RWPE1 (cell line): ENCODE measurements at regions not wholly inside any gene's neighbourhood (a gene's known extent, or its start where the extent isn't known, plus 50 kb on each side); places are given as distances from the start of the nearest gene placed in this dataset.
A peak's percentile ranks its signal among the peaks of the same experiment; 100 is the strongest.

Experiments
- CTCF ChIA-PET: fragments of 350-600 bp; sonication (Branson Sonifier 250); formaldehyde crosslinking; extraction: SDS; loops from one replicate; lab custom pipeline; 2021; lab: Yijun Ruan, JAX
- POLR2A ChIA-PET: fragments of 400-600 bp; formaldehyde crosslinking; extraction: SDS; loops from one replicate; lab custom pipeline; 2020; ENCODE audit warnings: antibody characterized with exemption; ENCODE audit not compliant: low non-redundant PET; lab: Yijun Ruan, JAX
- DNase-seq: peaks from one replicate; pipeline ENCODE4 v3.0.0; 2012; ENCODE audit warnings: low spot score
- H3K27ac ChIP-seq: fragments of 450-650 bp; 2 replicates; pipeline ENCODE4 v1.5.1; 2017
- TF ChIP-seq, protein P1 (sequence below): fragments of 450-650 bp; conservative IDR thresholded peaks from 2 replicates; pipeline ENCODE4 v1.5.1; 2017; ENCODE audit warnings: low read depth, mild to moderate bottlenecking

DNA sequence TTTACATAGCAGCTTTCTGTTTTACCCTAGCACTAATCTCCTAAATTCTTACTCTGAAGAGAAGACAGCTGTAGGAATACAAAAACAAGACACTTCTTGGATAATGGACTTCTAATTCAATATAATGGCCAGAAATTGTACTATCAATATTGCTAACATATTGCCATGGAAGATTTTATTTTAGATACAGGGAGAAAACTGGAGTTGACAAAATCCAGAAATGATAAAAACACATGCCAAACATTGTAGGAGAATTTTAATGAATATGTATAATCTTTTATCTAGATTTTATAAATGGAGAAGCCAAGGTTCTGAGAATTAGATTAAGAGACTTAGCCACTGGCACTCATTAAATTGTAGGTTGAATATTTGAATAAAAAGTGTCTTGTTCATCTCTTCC, 1838.8 kb upstream of the LRRTM1 start:
- H3K27ac ChIP-seq = no peak overlapping the region
- POLR2A ChIA-PET = no interaction called here
- DNase-seq = no peak
- TF ChIP-seq, protein P1, sequence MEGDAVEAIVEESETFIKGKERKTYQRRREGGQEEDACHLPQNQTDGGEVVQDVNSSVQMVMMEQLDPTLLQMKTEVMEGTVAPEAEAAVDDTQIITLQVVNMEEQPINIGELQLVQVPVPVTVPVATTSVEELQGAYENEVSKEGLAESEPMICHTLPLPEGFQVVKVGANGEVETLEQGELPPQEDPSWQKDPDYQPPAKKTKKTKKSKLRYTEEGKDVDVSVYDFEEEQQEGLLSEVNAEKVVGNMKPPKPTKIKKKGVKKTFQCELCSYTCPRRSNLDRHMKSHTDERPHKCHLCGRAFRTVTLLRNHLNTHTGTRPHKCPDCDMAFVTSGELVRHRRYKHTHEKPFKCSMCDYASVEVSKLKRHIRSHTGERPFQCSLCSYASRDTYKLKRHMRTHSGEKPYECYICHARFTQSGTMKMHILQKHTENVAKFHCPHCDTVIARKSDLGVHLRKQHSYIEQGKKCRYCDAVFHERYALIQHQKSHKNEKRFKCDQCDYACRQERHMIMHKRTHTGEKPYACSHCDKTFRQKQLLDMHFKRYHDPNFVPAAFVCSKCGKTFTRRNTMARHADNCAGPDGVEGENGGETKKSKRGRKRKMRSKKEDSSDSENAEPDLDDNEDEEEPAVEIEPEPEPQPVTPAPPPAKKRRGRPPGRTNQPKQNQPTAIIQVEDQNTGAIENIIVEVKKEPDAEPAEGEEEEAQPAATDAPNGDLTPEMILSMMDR = no peak
- CTCF ChIA-PET = no interaction called here

DNA sequence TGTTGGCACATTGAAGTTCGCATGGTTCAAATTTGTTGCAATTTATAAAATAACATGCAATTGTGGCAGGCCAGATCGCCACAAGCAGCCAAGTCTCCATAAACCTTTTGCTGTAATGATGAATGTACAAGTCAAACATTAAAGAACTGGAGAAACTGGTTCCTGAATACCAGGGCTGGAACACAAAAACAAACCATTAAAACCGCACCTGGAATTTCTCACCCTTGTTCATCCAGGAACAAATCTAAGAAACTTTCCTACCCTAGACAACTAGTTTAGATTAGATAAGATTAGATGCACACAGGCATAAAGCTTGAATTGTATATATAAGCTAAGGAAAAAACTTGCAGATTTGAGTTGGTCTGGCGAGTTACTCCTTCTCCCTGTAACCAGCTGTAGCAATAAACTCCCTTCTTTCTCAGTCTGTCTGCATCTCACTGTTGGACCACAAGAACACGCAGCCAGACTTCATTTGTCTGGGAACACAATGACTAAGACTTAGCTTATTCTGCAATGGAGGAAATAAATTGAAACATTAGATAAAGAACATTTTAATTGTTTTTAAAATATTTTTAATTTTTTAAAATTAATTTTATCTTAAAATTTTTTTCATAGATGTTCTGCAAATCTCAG, 1835.5 kb upstream of the LRRTM1 start:
- POLR2A ChIA-PET = no interaction called here
- DNase-seq = peak; percentile 34

DNA sequence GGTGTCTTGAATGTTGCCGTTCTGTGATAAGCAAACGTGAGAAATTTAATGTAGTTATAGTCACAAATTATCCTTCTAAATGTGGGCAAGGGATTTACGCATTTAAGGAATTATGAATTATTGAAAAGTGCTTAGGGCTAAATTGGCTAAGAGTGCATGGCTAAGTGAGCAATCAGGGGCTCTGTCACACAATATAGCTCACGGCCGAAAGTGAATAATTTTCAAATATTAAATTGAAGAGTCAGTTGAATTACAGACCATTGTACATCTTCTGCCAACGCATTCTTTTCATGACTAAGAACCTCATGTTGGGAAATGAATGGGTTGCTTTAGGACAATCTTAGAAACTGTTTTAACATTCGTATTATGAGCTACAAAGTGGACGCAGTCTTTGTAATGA, 1832.9 kb upstream of the LRRTM1 start:
- ChIA-PET POLR2A (no interaction called here), CTCF (interaction anchor here (0.6 kb wide), 1 partner anchor 1963 kb away, joined by 3 read pairs; no protein-coding TSS in a partner anchor)
- TF ChIP-seq, protein P1 = no peak
- DNase-seq = peak; percentile 12
- H3K27ac ChIP-seq = no peak overlapping the region

More for the DNA sequence above, 1835.5 kb upstream of the LRRTM1 start:
- no peak overlapping the region for H3K27ac ChIP-seq
- TF ChIP-seq, protein P1 = no peak
- CTCF ChIA-PET = no interaction called here

DNA sequence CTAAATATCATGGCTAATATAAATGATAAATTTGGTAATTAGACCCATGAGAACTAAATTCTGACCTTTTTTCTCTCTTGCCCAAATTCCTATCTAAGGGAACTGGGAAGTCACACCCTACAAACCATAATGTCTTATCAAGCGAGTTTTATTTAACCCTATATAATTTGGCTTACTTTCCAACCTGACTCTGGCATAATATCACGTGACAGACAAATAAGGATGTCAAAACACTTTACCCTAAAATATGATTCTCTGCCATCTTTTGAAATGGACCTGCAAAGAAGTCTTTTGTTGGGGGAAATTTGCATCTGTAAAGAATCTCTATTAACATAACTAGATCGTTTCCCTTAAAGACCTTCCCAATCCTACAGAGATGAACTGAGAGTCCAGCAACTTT, 1823.5 kb upstream of the LRRTM1 start:
- CTCF ChIA-PET = no interaction called here
- H3K27ac ChIP-seq = no peak overlapping the region
- TF ChIP-seq, protein P1 = no peak
- POLR2A ChIA-PET = no interaction called here
- no peak for DNase-seq

DNA sequence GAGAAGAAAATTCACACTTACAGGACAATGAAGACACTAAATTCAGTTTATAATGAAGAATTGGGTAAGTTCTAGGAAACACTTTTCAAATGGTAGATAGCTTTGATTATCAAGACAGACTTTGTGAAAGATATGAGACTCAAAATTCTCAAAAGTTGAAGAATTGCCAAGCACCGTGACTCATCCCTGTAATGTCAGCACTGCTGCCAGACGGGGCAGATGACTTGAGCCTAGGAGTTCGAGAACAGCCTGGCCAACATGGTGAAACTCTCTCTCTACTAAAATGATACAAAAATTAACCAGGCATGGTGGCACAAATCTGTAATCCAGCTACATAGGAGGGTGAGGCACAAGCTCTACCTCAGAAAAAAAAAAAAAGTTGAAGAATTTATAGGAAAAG, 1820.1 kb upstream of the LRRTM1 start:
- CTCF ChIA-PET = no interaction called here
- no peak for DNase-seq
- TF ChIP-seq, protein P1 = no peak
- no peak overlapping the region for H3K27ac ChIP-seq
- POLR2A ChIA-PET = no interaction called here

DNA sequence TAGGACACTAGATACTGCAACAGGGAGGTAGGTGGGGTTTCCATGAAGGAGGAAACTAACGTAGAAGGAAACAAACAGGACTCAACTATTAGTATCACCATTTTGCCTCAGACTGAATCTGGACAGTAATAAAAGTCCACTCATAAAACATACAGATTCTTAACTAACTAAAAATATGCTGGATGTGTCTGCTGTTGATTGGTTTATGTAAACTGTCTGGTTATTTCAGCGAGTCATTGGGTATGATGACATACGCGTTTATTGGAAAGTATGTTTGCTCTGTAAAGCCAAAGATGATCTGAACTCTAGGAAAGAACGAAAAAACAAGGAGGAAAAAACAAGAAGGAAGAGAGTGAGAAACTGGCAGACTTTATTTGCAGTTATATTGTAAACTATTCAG, 1816.1 kb upstream of the LRRTM1 start:
- H3K27ac ChIP-seq = no peak overlapping the region
- ChIA-PET CTCF (no interaction called here), POLR2A (no interaction called here)
- TF ChIP-seq, protein P1 = no peak
- DNase-seq = no peak
